PFSK-1 (cell line): ENCODE measurements at regions not wholly inside any gene's neighbourhood (a gene's known extent, or its start where the extent isn't known, plus 50 kb on each side); places are given as distances from the start of the nearest gene placed in this dataset.

Experiments
- POLR2AphosphoS5 ChIP-seq: IDR thresholded peaks from 2 replicates; pipeline ENCODE4 v1.6.1; 2012; ENCODE audit warnings: low read depth, mild to moderate bottlenecking, control low read depth, low read length, moderate library complexity
- TF ChIP-seq, protein P1 (sequence below), 2 experiments: IDR thresholded peaks; 2 replicates each; pipeline versions ENCODE4 v1.6.1 to v1.8.0; 2011 to 2012; ENCODE audit warnings: low read depth in 2 of 2, low read length in 2 of 2, control low read depth in 1 of 2, inconsistent platforms in 1 of 2, mild to moderate bottlenecking in 1 of 2, moderate library complexity in 1 of 2; ENCODE audit not compliant: insufficient read depth in 1 of 2

- TF ChIP-seq, protein P1, sequence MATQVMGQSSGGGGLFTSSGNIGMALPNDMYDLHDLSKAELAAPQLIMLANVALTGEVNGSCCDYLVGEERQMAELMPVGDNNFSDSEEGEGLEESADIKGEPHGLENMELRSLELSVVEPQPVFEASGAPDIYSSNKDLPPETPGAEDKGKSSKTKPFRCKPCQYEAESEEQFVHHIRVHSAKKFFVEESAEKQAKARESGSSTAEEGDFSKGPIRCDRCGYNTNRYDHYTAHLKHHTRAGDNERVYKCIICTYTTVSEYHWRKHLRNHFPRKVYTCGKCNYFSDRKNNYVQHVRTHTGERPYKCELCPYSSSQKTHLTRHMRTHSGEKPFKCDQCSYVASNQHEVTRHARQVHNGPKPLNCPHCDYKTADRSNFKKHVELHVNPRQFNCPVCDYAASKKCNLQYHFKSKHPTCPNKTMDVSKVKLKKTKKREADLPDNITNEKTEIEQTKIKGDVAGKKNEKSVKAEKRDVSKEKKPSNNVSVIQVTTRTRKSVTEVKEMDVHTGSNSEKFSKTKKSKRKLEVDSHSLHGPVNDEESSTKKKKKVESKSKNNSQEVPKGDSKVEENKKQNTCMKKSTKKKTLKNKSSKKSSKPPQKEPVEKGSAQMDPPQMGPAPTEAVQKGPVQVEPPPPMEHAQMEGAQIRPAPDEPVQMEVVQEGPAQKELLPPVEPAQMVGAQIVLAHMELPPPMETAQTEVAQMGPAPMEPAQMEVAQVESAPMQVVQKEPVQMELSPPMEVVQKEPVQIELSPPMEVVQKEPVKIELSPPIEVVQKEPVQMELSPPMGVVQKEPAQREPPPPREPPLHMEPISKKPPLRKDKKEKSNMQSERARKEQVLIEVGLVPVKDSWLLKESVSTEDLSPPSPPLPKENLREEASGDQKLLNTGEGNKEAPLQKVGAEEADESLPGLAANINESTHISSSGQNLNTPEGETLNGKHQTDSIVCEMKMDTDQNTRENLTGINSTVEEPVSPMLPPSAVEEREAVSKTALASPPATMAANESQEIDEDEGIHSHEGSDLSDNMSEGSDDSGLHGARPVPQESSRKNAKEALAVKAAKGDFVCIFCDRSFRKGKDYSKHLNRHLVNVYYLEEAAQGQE (IDR thresholded peaks at IDR 0.05; ENCODE audit: insufficient read depth in 1 of 2, low read depth in 2 of 2, low read length in 2 of 2) = no peak
- no peak for TF ChIP-seq POLR2AphosphoS5
Observed at GRCh38 chrX:39580043-39580442, 517.7 kb downstream of the BCOR start.
